BE2C (cell line): ENCODE measurements at regions not wholly inside any gene's neighbourhood (a gene's known extent, or its start where the extent isn't known, plus 50 kb on each side); places are given as distances from the start of the nearest gene placed in this dataset.

Source experiments
- DNase-seq: peaks from one replicate; pipeline ENCODE4 v3.0.0-alpha.2; 2020
- H3K27me3 ChIP-seq: fragments of 250-450 bp; sonication (Bioruptor Pico); 2 replicates; pipeline ENCODE4 v1.5.1; 2020; ENCODE audit warnings: mild to moderate bottlenecking
- H3K36me3 ChIP-seq: fragments of 250-450 bp; sonication (Bioruptor Pico); 2 replicates; pipeline ENCODE4 v1.5.1; 2020; ENCODE audit warnings: mild to moderate bottlenecking
- H3K4me1 ChIP-seq: fragments of 250-450 bp; sonication (Bioruptor Pico); 2 replicates; pipeline ENCODE4 v1.5.1; 2020
- H3K4me3 ChIP-seq: 2 replicates; pipeline ENCODE4 v1.5.1; 2011; ENCODE audit warnings: low read depth, low read length
- H3K9me3 ChIP-seq: fragments of 250-450 bp; sonication (Bioruptor Pico); 2 replicates; pipeline ENCODE4 v1.5.1; 2020
- TF ChIP-seq, protein P1 (sequence below): IDR thresholded peaks from 2 replicates; pipeline ENCODE4 v1.5.1; 2012; ENCODE audit warnings: mild to moderate bottlenecking, low read depth, low read length

- Histone ChIP-seq H3K36me3 (no peaks in the 10 kb centered on the region), H3K4me3 (no peak overlapping the region), H3K27me3 (no peaks in the 10 kb centered on the region), H3K9me3 (no peaks in the 10 kb centered on the region; the same call in 1 of the 2 replicates), H3K4me1 (no peaks in the 10 kb centered on the region)
- TF ChIP-seq, protein P1, sequence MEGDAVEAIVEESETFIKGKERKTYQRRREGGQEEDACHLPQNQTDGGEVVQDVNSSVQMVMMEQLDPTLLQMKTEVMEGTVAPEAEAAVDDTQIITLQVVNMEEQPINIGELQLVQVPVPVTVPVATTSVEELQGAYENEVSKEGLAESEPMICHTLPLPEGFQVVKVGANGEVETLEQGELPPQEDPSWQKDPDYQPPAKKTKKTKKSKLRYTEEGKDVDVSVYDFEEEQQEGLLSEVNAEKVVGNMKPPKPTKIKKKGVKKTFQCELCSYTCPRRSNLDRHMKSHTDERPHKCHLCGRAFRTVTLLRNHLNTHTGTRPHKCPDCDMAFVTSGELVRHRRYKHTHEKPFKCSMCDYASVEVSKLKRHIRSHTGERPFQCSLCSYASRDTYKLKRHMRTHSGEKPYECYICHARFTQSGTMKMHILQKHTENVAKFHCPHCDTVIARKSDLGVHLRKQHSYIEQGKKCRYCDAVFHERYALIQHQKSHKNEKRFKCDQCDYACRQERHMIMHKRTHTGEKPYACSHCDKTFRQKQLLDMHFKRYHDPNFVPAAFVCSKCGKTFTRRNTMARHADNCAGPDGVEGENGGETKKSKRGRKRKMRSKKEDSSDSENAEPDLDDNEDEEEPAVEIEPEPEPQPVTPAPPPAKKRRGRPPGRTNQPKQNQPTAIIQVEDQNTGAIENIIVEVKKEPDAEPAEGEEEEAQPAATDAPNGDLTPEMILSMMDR: no peak
- DNase-seq: no peak
Observed at GRCh38 chr13:107886118-107886517, 329.2 kb downstream of the LIG4 start.

GRCh38 chr13:107884564-107884963, 330.8 kb downstream of the LIG4 start:
- no peaks in the 10 kb centered on the region for H3K27me3 ChIP-seq
- H3K36me3 ChIP-seq: no peaks in the 10 kb centered on the region
- no peak for DNase-seq
- H3K4me1 ChIP-seq: no peaks in the 10 kb centered on the region
- no peak overlapping the region for H3K4me3 ChIP-seq
- no peaks in the 10 kb centered on the region; the same call in 1 of the 2 replicates for H3K9me3 ChIP-seq
- TF ChIP-seq, protein P1: no peak

GRCh38 chr13:107883561-107884175, 331.7 kb downstream of the LIG4 start:
- no peaks in the 10 kb centered on the region; the same call in 1 of the 2 replicates for H3K9me3 ChIP-seq
- H3K36me3 ChIP-seq: no peaks in the 10 kb centered on the region
- TF ChIP-seq, protein P1: no peak
- no peaks in the 10 kb centered on the region for H3K27me3 ChIP-seq
- DNase-seq: no peak
- H3K4me1 ChIP-seq: no peaks in the 10 kb centered on the region
- no peak overlapping the region for H3K4me3 ChIP-seq

DNA sequence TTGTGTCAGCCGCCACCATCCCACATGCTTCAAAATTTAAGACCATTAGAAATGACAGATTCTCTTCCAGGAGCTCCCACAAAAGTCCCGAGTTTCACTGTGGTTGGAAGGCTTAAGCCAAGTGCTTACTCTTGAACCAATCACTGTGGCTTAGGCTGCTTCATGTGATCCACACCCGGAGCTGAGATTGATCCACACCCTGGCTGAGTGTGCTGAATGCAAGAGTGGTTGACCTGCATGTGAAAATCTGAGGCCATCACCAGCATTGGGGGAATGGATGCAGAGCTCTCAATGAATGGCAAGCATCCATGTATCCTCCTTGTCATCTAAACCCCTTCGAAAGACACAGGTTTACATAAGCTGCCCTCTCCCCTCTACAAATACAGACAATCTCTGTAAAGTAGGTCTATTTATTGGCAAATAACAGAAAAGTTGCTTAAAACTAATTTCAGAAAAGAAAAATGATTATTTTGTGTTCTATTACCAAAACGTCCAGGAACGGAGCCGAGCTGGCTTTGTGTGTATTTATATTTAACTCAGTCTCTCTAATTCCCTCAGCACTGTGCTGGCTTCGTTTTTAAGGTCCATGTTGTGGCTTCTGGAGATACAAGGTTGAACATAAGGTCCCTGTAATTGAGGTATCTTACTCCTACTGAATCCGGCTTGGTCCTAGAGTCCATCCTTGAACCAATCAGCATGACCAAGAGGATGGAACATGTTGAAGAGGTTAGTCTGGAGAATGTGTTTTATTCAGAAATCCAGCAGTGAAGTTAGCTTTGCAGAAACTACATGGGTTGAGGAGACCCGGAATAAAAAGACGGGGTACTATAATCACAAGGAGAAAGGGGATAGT, 332.4 kb downstream of the LIG4 start:
- TF ChIP-seq, protein P1: no peak
- Histone ChIP-seq H3K36me3 (no peaks in the 10 kb centered on the region), H3K4me1 (no peaks in the 10 kb centered on the region), H3K4me3 (no peak overlapping the region), H3K9me3 (no peaks in the 10 kb centered on the region; the same call in 1 of the 2 replicates), H3K27me3 (no peaks in the 10 kb centered on the region)
- no peak for DNase-seq

- no peaks in the 10 kb centered on the region for H3K27me3 ChIP-seq
Observed at GRCh38 chr13:107881362-107881761, 334.0 kb downstream of the LIG4 start.

More at GRCh38 chr13:107881362-107881761, 334.0 kb downstream of the LIG4 start:
- H3K36me3 ChIP-seq: no peaks in the 10 kb centered on the region
- TF ChIP-seq, protein P1: no peak
- no peak overlapping the region for H3K4me3 ChIP-seq
- H3K4me1 ChIP-seq: no peaks in the 10 kb centered on the region
- H3K9me3 ChIP-seq: no peaks in the 10 kb centered on the region
- no peak for DNase-seq
